OCI-LY3 (cell line): ENCODE measurements at regions not wholly inside any gene's neighbourhood (a gene's known extent, or its start where the extent isn't known, plus 50 kb on each side); places are given as distances from the start of the nearest gene placed in this dataset.

Experiments
- H2AFZ ChIP-seq: fragments of 200-600, 300-600 bp; shearing (Covaris generic); 2 replicates; pipeline ENCODE4 v1.6.0; 2014; ENCODE audit warnings: antibody characterized with exemption, low read depth, low read length
- H3K27ac ChIP-seq: fragments of 200-600, 300-600 bp; sonication (generic); 2 replicates; pipeline ENCODE4 v1.5.1; 2014; ENCODE audit warnings: mild to moderate bottlenecking, low read length, moderate library complexity, mixed read lengths
- H3K27me3 ChIP-seq: fragments of 200-600, 300-600 bp; sonication (generic); 2 replicates; pipeline ENCODE4 v1.6.1; 2014; ENCODE audit warnings: low read depth, low read length, mixed read lengths
- H3K36me3 ChIP-seq: fragments of 200-600, 300-600 bp; sonication (generic); replicated peaks from 2 replicates; pipeline ENCODE3; 2014; ENCODE audit warnings: low read depth, low read length, mixed read lengths
- H3K4me1 ChIP-seq: fragments of 300-600, 200-600 bp; sonication (generic); 2 replicates; pipeline ENCODE4 v1.6.1; 2014; ENCODE audit warnings: low read length, mixed read lengths
- H3K4me2 ChIP-seq: fragments of 200-600, 300-600 bp; sonication (generic); 2 replicates; pipeline ENCODE4 v1.6.1; 2014; ENCODE audit warnings: low read length, mixed read lengths
- H3K4me3 ChIP-seq: fragments of 300-600, 200-600 bp; sonication (generic); 2 replicates; pipeline ENCODE4 v1.5.1; 2014; ENCODE audit warnings: antibody characterized with exemption, mild to moderate bottlenecking, low read length, moderate library complexity
- H3K79me2 ChIP-seq: fragments of 300-600, 200-600 bp; shearing (Covaris generic); 2 replicates; pipeline ENCODE4 v1.6.1; 2014; ENCODE audit warnings: mild to moderate bottlenecking, low read length, mixed read lengths
- H3K9ac ChIP-seq: fragments of 300-600, 200-600 bp; shearing (Covaris generic); 2 replicates; pipeline ENCODE4 v1.6.0; 2014; ENCODE audit warnings: mild to moderate bottlenecking, low read length, moderate library complexity
- H3K9me3 ChIP-seq: fragments of 200-600, 300-600 bp; shearing (Covaris generic); 2 replicates; pipeline ENCODE4 v1.6.1; 2014; ENCODE audit warnings: low read length, mixed read lengths; ENCODE audit not compliant: insufficient read depth
- H4K20me1 ChIP-seq: fragments of 200-600, 300-600 bp; sonication (generic); 2 replicates; pipeline ENCODE4 v1.6.1; 2016; ENCODE audit warnings: low read length, mixed read lengths; ENCODE audit not compliant: insufficient read depth
- CTCF ChIP-seq: fragments of 200-600, 300-600 bp; sonication (generic); IDR thresholded peaks from 2 replicates; pipeline ENCODE4 v1.5.1; 2014; ENCODE audit warnings: antibody characterized with exemption, low read length, low read depth
- EZH2phosphoT487 ChIP-seq: fragments of 200-600 bp; shearing (Covaris generic); IDR thresholded peaks from 2 replicates; pipeline ENCODE4 v1.6.1; 2018; ENCODE audit warnings: antibody characterized with exemption, mixed run types, low read depth

GRCh38 chr12:67525617-67525884 lies 123.0 kb upstream of the DYRK2 start:
- Histone ChIP-seq H3K79me2 (no peaks in the 10 kb centered on the region), H3K27ac (no peak overlapping the region)

GRCh38 chr12:67526129-67526528 lies 122.4 kb upstream of the DYRK2 start:
- no peak overlapping the region for H3K4me3 ChIP-seq
- TF ChIP-seq CTCF (no peak), EZH2phosphoT487 (no peak)
- H3K9ac ChIP-seq: no peak overlapping the region
- H3K4me1 ChIP-seq: peaks cover 15% of the 10 kb centered on the region; the same call in 1 of the 2 replicates
- H4K20me1 ChIP-seq: no peaks in the 10 kb centered on the region
- no peak overlapping the region for H2AFZ ChIP-seq
- no peak overlapping the region for H3K27ac ChIP-seq
- H3K27me3 ChIP-seq: no peaks in the 10 kb centered on the region
- H3K4me2 ChIP-seq: no peak overlapping the region
- H3K79me2 ChIP-seq: no peaks in the 10 kb centered on the region
- no peaks in the 10 kb centered on the region for H3K36me3 ChIP-seq
- no peaks in the 10 kb centered on the region for H3K9me3 ChIP-seq

More at GRCh38 chr12:67525617-67525884, 123.0 kb upstream of the DYRK2 start:
- TF ChIP-seq EZH2phosphoT487: no peak
- TF ChIP-seq CTCF: no peak
- no peaks in the 10 kb centered on the region for H3K9me3 ChIP-seq
- peaks cover 15% of the 10 kb centered on the region; the same call in 1 of the 2 replicates for H3K4me1 ChIP-seq
- H3K4me3 ChIP-seq: no peak overlapping the region
- H2AFZ ChIP-seq: no peak overlapping the region
- no peaks in the 10 kb centered on the region for H3K27me3 ChIP-seq
- H3K4me2 ChIP-seq: no peak overlapping the region
- H3K9ac ChIP-seq: no peak overlapping the region
- H4K20me1 ChIP-seq: no peaks in the 10 kb centered on the region
- H3K36me3 ChIP-seq: no peaks in the 10 kb centered on the region

GRCh38 chr12:67531051-67531450 lies 117.5 kb upstream of the DYRK2 start:
- Histone ChIP-seq H2AFZ (no peak overlapping the region), H3K27me3 (no peaks in the 10 kb centered on the region)

GRCh38 chr12:67531501-67531900 lies 117.0 kb upstream of the DYRK2 start:
- H2AFZ ChIP-seq: no peak overlapping the region
- H3K4me2 ChIP-seq: no peak overlapping the region
- no peak for TF ChIP-seq EZH2phosphoT487
- no peak for TF ChIP-seq CTCF
- no peaks in the 10 kb centered on the region for H3K27me3 ChIP-seq
- no peaks in the 10 kb centered on the region for H3K36me3 ChIP-seq
- H3K9ac ChIP-seq: no peak overlapping the region
- no peaks in the 10 kb centered on the region for H3K79me2 ChIP-seq
- no peaks in the 10 kb centered on the region for H3K9me3 ChIP-seq
- no peak overlapping the region for H3K4me3 ChIP-seq
- no peak overlapping the region for H3K27ac ChIP-seq
- peaks cover 6% of the 10 kb centered on the region; the same call in 1 of the 2 replicates for H3K4me1 ChIP-seq
- H4K20me1 ChIP-seq: no peaks in the 10 kb centered on the region

More at GRCh38 chr12:67531051-67531450, 117.5 kb upstream of the DYRK2 start:
- Histone ChIP-seq H3K4me2 (no peak overlapping the region), H4K20me1 (no peaks in the 10 kb centered on the region), H3K9me3 (no peaks in the 10 kb centered on the region), H3K36me3 (no peaks in the 10 kb centered on the region), H3K4me1 (peaks cover 8% of the 10 kb centered on the region; the same call in 1 of the 2 replicates), H3K27ac (no peak overlapping the region), H3K79me2 (no peaks in the 10 kb centered on the region), H3K4me3 (no peak overlapping the region), H3K9ac (no peak overlapping the region)
- no peak for TF ChIP-seq EZH2phosphoT487
- no peak for TF ChIP-seq CTCF
